Urinary bladder (tissue), 3 donors: ENCODE measurements at regions not wholly inside any gene's neighbourhood (a gene's known extent, or its start where the extent isn't known, plus 50 kb on each side); places are given as distances from the start of the nearest gene placed in this dataset.

Experiments used
- DNase-seq: peaks from one replicate; pipeline ENCODE4 v3.0.0-alpha.2; 2015; ENCODE audit errors: extremely low spot score
- H3K27ac ChIP-seq: one replicate; pipeline ENCODE4 v1.5.1; 2013; ENCODE audit warnings: low read depth, mild to moderate bottlenecking, moderate library complexity
- H3K36me3 ChIP-seq: one replicate; pipeline ENCODE4 v1.6.1; 2013; ENCODE audit warnings: mild to moderate bottlenecking, moderate library complexity; ENCODE audit not compliant: insufficient read depth
- H3K4me1 ChIP-seq: one replicate; pipeline ENCODE4 v1.6.1; 2013; ENCODE audit warnings: mild to moderate bottlenecking, moderate library complexity; ENCODE audit not compliant: insufficient read depth
- H3K4me3 ChIP-seq: one replicate; pipeline ENCODE4 v1.5.1; 2013; ENCODE audit warnings: low read depth, low read length
- WGBS: extraction: QIAGEN DNeasy Blood & Tissue Kit; methylation state at CpG from one replicate; pipeline ENCODE4 v1.1.7; 2013; 5-methylcytosine and 5-hydroxymethylcytosine counted together
- donor health status: healthy with polysubstance abuse.
- donor health status: healthy.

DNA sequence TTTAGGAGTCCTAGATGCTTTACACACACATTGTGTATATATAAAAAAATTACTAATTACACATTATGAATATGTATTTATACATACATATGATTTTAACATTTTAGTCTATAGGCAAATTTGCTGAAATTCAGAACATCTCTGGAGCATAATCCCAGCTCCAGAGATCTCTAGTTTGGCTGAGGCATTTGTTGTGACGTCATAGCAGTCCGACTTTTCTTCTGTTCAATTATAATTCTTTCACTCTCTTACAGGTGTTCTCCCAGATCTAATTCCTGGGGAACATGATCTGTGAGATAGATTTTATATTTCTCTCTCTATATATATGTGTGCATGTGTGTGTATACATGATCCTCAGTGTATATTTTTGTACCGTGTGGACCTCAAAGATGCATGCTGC, 1876.2 kb downstream of the EFNA5 start:
- Histone ChIP-seq H3K4me3 (no peak overlapping the region), H3K4me1 (no peaks in the 10 kb centered on the region), H3K27ac (no peak overlapping the region), H3K36me3 (no peaks in the 10 kb centered on the region)
- no peak for DNase-seq
- WGBS: 91% methylated on average over 3 of the region's 3 CpGs

DNA sequence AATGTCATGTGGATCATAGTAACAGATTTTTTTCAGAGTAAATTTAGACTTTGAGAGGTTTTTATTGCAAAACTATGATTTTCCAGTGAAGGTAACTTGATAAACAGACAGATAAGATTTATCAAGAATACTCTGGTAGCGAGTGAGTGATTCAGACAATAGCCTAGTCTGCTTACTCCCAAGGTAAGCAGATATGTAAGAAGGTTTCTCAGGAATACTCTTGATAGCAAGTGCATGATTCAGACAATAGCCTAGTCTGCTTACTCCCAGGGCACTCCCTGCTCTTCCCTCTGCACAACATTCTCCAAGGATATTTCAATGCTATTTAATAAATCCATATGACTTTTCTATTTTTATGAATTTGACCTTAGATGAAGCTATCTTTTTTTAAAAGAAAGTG, 1881.5 kb downstream of the EFNA5 start:
- Histone ChIP-seq H3K4me3 (no peak overlapping the region), H3K36me3 (no peaks in the 10 kb centered on the region), H3K27ac (no peak overlapping the region), H3K4me1 (no peaks in the 10 kb centered on the region)
- no peak for DNase-seq
- WGBS: 76% methylated on average over 1 of the region's 1 CpG

DNA sequence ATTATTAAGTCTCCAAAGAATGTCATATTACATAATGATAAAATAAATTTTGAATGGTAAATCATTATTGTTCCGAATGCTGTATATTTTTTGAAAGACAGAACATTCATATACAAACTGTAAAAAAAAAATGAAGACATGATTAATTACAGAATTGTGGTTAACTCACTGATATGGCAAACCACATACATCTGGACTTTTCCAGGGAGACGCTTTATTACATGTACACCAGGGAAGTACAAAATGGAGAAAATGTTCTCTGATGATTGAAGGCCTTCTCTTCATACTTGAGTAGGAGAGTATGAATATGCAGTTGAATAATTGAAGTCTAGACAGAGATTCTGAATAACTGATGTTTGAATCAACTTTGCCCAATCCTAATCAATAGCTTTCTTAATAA, 1886.9 kb downstream of the EFNA5 start:
- no peaks in the 10 kb centered on the region for H3K4me1 ChIP-seq
- WGBS: 89% methylated on average over 2 of the region's 2 CpGs
- H3K36me3 ChIP-seq: no peaks in the 10 kb centered on the region
- H3K27ac ChIP-seq: no peak overlapping the region
- no peak for DNase-seq
- H3K4me3 ChIP-seq: no peak overlapping the region

DNA sequence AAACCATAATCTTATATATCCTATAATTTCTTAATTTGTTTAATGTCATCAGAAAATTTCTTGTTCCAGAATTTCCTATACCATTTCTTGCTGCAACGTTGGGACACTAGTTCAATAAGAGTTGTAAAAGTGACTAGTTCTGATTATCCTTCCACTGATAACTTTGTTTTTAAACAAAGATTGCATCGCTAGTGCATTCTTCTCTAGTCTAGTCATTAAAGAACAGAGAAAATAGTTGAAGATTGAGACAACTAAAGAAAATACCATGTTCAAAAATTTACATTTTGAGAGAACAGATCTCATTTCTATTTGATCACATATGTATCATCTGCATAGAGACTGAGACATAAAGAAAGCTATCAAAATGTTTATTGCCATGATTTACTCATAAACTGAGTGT, 1888.2 kb downstream of the EFNA5 start:
- WGBS: 57% methylated on average over 2 of the region's 2 CpGs
- no peaks in the 10 kb centered on the region for H3K4me1 ChIP-seq
- no peak for DNase-seq
- H3K4me3 ChIP-seq: no peak overlapping the region
- H3K36me3 ChIP-seq: no peaks in the 10 kb centered on the region
- H3K27ac ChIP-seq: no peak overlapping the region

DNA sequence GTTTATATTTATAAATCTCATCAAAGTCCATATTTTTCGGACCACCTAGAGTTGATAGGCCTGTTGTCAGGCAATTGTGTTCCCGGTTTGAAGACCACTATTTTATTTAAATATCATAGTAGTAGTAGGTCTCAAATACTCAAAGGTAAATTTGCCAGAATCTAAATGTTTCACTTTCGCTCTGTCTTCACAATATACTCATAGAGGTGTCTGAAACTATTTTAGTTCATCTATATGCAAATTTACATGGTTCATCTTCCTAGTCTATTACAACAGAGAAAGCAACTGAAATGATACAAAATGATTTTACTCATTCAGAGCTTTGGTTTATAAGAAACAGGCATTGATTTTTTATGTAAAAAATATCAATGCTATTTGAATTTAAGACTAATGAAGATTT, 1897.5 kb downstream of the EFNA5 start:
- WGBS: 89% methylated on average over 3 of the region's 3 CpGs

DNA sequence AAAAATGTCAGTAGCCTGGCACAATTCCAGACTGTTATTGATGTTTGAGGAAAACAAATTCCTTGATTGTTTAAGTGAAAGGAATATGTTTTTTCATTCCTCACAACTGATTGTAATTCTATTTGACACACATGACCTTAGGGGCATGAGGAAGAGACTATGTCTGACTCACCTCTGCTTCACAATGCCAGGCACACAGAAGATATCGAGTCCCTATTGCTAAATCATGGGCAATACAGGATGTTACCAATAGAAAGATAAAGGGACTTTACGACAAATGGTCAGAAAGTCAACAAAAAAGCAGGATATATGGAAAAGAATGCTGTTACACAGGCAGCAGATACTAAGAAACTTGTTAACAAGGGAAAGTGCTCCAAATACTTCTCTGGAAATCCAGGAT, 1903.5 kb downstream of the EFNA5 start:
- no peak for DNase-seq
- H3K27ac ChIP-seq: no peak overlapping the region
- no peaks in the 10 kb centered on the region for H3K36me3 ChIP-seq
- H3K4me1 ChIP-seq: no peaks in the 10 kb centered on the region
- H3K4me3 ChIP-seq: no peak overlapping the region
- WGBS: 79% methylated on average over 2 of the region's 2 CpGs

More for the DNA sequence above, 1897.5 kb downstream of the EFNA5 start:
- DNase-seq: no peak
- Histone ChIP-seq H3K36me3 (no peaks in the 10 kb centered on the region), H3K4me1 (no peaks in the 10 kb centered on the region), H3K4me3 (no peak overlapping the region), H3K27ac (no peak overlapping the region)

DNA sequence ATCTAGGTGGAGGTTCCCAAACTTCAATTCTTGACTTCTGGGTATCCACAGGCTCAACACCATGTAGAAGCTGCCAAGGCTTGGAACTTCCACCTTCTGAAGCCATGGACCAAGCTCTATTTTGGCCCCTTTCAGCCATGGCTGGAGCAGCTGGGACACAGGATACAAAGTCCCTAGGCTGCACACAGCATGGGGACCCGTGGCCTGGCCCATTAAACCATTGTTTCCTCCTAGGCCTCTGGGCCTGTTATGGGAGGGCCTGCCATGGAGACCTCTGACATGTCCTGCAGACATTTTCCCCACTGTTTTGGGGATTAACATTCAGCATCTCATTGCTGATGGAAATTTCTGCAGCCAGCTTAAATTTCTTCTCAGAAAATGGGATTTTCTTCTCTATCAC, 1908.0 kb downstream of the EFNA5 start:
- DNase-seq: no peak
- 67% methylated on average over 1 of the region's 1 CpG for WGBS
- no peaks in the 10 kb centered on the region for H3K36me3 ChIP-seq
- no peak overlapping the region for H3K4me3 ChIP-seq
- no peak overlapping the region for H3K27ac ChIP-seq
- H3K4me1 ChIP-seq: no peaks in the 10 kb centered on the region

DNA sequence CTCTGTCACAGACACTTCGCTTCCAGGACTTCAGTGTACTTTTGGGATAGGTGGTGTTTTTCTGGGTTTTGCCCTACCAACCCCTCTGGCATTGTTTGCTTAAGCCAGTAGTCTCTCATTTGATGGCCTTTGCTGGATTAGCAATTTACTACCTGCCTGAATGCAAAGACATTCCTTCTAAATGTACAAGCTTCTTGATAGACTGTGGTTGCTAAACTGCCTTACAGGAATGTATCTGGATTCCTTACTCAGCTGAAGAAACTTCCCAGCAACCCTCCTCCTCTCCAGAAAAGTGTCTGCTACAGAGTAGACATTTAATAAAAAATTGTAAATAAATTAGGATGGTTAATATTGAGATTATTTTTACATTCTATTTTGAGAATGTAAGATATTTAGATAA, 1916.7 kb downstream of the EFNA5 start:
- no peak for DNase-seq
- Histone ChIP-seq H3K4me1 (no peaks in the 10 kb centered on the region), H3K4me3 (no peak overlapping the region), H3K27ac (no peak overlapping the region), H3K36me3 (no peaks in the 10 kb centered on the region)
- 90% methylated on average over 1 of the region's 1 CpG for WGBS

DNA sequence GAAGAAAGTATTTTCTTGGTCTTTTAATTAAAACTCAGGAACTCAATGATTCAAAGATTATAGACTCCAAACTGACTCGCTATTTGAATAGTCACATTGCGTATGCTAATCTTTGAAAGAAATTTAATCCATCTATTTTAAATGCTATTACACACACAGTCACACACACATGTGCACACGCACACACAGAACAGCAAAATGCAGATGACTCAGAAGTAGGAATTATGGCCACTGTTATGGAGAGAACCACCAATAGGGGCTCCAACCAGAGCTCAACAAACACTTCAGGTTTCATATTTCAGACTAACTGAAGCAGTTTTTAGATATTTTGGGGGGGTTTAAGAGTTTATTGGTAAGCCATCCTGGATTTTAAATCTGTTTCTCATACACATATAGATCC, 1917.9 kb downstream of the EFNA5 start:
- Histone ChIP-seq H3K4me1 (no peaks in the 10 kb centered on the region), H3K36me3 (no peaks in the 10 kb centered on the region), H3K4me3 (no peak overlapping the region), H3K27ac (no peak overlapping the region)
- no peak for DNase-seq
- 96% methylated on average over 3 of the region's 3 CpGs for WGBS

DNA sequence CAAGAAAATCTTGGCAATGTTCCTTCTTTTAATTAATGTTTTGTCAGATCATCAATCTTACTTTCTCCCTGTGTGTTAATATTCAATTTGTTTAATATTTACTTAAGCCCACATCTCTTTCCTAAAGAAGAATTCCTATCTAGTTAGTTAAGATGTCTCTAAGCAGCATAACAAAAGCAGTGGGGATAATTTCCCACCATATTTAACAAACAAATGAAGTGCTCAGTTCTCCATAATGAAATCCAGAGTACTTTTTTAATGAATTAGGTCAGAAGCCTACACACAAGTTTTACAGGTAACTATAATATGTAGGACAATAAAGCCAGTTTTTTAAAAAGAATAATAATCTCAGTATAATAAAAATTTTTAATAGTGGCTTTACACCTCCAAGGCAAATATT, 1918.8 kb downstream of the EFNA5 start:
- DNase-seq: no peak
- no peaks in the 10 kb centered on the region for H3K4me1 ChIP-seq
- H3K4me3 ChIP-seq: no peak overlapping the region
- no peaks in the 10 kb centered on the region for H3K36me3 ChIP-seq
- no peak overlapping the region for H3K27ac ChIP-seq

DNA sequence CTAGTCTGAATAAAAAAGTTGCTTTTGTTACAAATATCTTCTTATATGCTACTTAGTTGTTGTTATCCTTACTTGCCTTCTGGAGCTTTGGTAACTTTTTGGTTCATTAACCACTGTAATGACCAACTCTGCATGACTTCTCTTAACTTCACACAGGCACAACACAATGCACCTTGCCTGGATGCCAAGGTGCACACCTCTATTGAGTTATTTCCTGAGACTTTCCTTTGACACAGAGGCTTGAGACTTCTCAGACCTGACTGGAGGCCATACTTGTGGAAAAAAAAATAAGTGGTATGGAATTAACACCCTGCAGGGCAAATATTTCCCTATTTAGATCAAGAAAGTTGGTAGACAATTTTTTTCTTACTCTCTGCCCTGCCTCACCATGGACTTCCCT, 1925.6 kb downstream of the EFNA5 start:
- no peak overlapping the region for H3K27ac ChIP-seq
- H3K4me3 ChIP-seq: no peak overlapping the region
- DNase-seq: no peak
- H3K36me3 ChIP-seq: no peaks in the 10 kb centered on the region
- H3K4me1 ChIP-seq: no peaks in the 10 kb centered on the region

DNA sequence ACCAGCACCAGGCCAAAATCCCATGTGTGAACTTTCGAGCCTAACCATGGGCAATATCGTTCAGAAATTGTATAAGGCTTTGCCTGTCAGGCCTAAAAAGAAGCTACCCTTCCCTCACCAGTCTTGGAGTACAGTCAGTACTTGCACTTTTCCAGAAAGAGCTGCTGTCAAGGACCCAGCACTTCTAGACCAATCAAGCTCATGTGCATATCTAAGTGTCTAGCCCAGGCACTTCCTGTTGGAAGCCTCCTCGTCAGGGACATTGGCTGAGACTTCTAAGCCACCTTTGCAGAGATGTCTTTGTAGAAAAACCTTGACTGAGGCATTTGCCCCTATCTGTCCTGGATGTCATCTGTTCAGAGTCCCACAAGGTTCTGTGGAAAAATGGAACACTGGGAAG, 1930.5 kb downstream of the EFNA5 start:
- H3K4me3 ChIP-seq: no peak overlapping the region
- no peaks in the 10 kb centered on the region for H3K4me1 ChIP-seq
- H3K36me3 ChIP-seq: no peaks in the 10 kb centered on the region
- 87% methylated on average over 3 of the region's 3 CpGs for WGBS
- H3K27ac ChIP-seq: no peak overlapping the region
- no peak for DNase-seq

DNA sequence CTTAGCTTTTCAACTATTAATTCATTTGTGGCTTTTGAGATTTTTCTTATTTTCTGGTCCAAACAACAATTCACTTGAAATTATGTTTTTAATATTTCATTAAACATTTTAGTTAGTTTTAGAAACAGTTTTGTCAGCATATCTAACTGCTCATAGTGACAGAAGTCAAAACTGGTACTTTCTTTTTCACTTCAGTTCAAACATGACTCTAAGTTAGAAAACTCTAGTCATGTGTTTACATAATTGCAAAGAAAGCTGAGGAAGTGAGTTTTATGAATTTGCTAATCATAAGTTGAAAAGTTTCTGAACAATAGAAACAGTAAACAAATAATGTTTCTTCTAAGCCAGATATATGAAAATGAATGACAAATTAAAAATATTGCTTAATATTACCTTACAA, 1931.0 kb downstream of the EFNA5 start:
- H3K36me3 ChIP-seq: no peaks in the 10 kb centered on the region
- H3K4me1 ChIP-seq: no peaks in the 10 kb centered on the region
- H3K27ac ChIP-seq: no peak overlapping the region
- no peak for DNase-seq
- H3K4me3 ChIP-seq: no peak overlapping the region

DNA sequence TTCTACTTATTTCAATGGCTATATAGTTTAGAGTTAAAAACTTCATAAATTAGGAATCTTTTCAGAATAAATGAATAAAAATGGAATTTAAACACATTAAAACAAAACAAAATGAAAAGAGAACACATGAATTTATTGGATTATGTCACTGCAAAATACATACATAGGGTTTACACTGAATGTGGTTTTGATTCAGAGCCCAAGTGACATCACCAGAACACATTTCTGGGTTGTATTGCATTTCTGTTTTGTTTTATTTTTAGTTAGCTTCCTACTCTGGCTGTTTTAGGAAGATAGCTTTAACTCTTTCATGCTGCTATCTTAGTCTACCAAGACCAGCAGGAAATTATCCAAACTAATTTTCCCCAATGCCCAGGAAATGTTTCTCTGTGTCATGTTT, 1935.0 kb downstream of the EFNA5 start:
- H3K4me3 ChIP-seq: no peak overlapping the region
- no peaks in the 10 kb centered on the region for H3K4me1 ChIP-seq
- no peak for DNase-seq
- no peak overlapping the region for H3K27ac ChIP-seq
- H3K36me3 ChIP-seq: no peaks in the 10 kb centered on the region

DNA sequence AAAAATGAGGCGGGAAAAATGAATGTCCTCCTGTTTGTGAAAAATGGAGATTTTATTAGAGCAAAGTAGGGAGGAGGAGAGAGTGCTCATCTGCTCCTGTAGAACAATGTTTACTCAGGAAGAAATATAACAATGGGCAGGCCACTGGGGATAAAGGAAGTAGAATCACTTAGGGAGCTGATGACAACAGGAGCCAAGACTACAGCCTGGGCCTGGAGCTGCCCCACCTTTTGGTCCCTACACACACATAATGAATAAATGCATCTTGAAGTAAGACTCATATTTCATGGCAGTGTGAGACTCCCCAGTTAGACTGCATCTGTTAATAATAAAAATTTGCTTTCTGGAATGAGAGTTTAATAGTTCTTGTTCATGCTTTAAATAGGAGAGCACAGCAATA, 1939.8 kb downstream of the EFNA5 start:
- Histone ChIP-seq H3K36me3 (no peaks in the 10 kb centered on the region), H3K4me1 (no peaks in the 10 kb centered on the region), H3K27ac (no peak overlapping the region), H3K4me3 (no peak overlapping the region)
- DNase-seq: peak; percentile 21
- WGBS: 76% methylated on average over 1 of the region's 1 CpG
